GM23248 (cell line): ENCODE measurements at regions not wholly inside any gene's neighbourhood (a gene's known extent, or its start where the extent isn't known, plus 50 kb on each side); places are given as distances from the start of the nearest gene placed in this dataset.
"Not testable (repeated sequence)": the region's sequence is repeated elsewhere in the genome, so short reads cannot be mapped to it uniquely, and the experiment has no call there.

Source experiments
- EZH2 ChIP-seq: fragments of 200-600 bp; sonication (generic); IDR thresholded peaks from 2 replicates; pipeline ENCODE4 v1.6.1; 2018; ENCODE audit warnings: antibody characterized with exemption, mild to moderate bottlenecking; ENCODE audit not compliant: insufficient read depth, poor library complexity, severe bottlenecking
- EZH2phosphoT487 ChIP-seq: fragments of 200-600 bp; sonication (generic); IDR thresholded peaks from 2 replicates; pipeline ENCODE4 v1.6.1; 2018; ENCODE audit warnings: antibody characterized with exemption, moderate library complexity, mild to moderate bottlenecking, low read depth; ENCODE audit not compliant: insufficient read depth

GRCh38 chr12:111234491-111234890 lies 134.4 kb downstream of the PHETA1 start:
- not testable (repeated sequence) for TF ChIP-seq EZH2phosphoT487, EZH2
